Suprapubic skin (tissue), 3 donors: ENCODE measurements at regions not wholly inside any gene's neighbourhood (a gene's known extent, or its start where the extent isn't known, plus 50 kb on each side); places are given as distances from the start of the nearest gene placed in this dataset.

Source experiments
- CTCF ChIP-seq, 2 donors: fragments of 200-600 bp in 1 of 2; fragments of 450-650 bp in 1 of 2; sonication (generic) in 1 of 2; IDR thresholded peaks; one replicate each; pipeline ENCODE4 v1.5.1; 2016 to 2019; ENCODE audit warnings: antibody characterized with exemption in 2 of 2, mild to moderate bottlenecking in 1 of 2, moderate library complexity in 1 of 2
- POLR2AphosphoS5 ChIP-seq, 3 donors: sonication (generic); formaldehyde crosslinking; IDR thresholded peaks; one replicate each; pipeline ENCODE4 v1.6.1; 2017; ENCODE audit warnings: antibody characterized with exemption in 3 of 3

DNA sequence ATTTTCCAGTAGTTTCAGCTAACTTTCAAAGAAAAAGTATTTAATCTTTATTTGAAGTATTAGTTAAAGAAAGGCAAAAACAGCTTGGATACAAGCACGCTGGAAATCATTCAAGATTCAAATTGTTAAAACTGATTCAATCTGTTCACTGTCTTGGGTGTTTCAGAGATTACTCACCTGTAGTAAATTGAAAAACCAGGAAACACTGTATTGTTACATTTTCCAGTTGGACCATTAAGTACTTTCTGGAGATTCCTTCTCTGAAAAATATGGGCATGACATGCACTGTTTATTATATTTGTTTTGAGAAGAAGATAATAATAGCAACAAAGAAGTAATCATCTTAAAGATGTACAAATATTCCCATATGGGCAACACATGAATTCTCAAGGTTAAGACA, 196.1 kb downstream of the UBE2E3 start:
- TF ChIP-seq CTCF (IDR thresholded peaks at IDR 0.05): no peak
- TF ChIP-seq POLR2AphosphoS5 (IDR thresholded peaks at IDR 0.05): no peak
